NCI-H748 (cell line): ENCODE measurements at regions not wholly inside any gene's neighbourhood (a gene's known extent, or its start where the extent isn't known, plus 50 kb on each side); places are given as distances from the start of the nearest gene placed in this dataset.
"Not testable (repeated sequence)": the region's sequence is repeated elsewhere in the genome, so short reads cannot be mapped to it uniquely, and the experiment has no call there.

Experiments used
- DNase-seq: peaks from one replicate; lab custom pipeline; 2025; ENCODE audit not compliant: unreplicated experiment; lab: John Stamatoyannopoulos, UW

DNA sequence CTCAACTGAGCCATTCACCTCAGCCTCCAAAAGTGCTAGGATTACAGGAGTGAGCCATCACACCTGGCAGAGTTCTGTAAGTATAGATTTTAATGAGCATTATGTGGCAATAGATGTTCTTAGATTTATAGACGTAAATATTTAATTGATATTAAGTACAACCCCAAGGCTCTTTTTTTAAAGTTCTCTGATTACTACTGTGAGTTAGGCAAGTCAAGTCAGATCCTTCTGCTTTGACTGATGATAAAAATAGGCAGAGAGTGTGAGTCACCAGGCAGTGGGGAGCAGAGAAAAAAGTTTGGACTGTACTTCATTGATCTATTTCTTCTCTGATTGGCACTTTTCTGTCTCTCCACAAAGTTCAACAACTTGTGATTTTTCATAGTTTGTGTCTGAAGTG, 1379.9 kb downstream of the UQCRFS1 start:
- no peak for DNase-seq

DNA sequence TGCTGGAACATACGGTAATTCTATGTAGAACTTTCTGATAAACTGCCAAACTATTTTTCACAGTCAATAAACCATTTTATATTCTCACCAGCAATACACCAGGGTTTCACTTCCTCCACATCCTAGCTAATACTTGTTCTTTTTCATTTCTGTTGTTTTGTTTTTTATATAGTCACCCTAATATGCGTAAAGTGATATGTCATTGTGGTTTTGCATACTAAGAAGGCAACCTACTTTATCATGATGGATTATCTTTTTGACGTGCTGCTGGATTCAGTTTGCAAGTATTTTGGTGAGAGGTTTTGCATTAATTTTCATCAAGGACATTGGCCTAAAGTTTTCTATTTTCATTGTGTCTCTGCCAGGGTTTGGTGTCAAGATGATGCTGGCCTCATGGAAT, 1384.1 kb downstream of the UQCRFS1 start:
- DNase-seq: no peak

DNA sequence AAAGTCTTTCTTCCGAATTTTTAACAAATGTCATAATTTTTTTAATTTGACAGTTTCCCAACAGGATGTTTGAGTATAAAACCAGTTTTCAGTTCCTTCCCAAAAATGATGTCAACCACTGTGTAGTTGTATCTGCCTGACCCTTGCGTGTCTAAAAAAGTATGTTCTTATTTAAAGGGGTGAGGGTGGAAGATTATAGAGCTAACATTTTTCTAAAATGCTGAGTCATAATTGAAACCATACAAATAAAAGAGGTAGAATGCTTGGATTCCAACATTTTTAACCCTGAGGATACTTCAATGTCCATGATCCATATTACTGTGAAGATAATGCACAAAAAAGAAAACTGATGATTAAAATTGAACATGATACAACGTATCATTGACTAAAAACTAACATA, 1388.8 kb downstream of the UQCRFS1 start:
- DNase-seq: no peak

DNA sequence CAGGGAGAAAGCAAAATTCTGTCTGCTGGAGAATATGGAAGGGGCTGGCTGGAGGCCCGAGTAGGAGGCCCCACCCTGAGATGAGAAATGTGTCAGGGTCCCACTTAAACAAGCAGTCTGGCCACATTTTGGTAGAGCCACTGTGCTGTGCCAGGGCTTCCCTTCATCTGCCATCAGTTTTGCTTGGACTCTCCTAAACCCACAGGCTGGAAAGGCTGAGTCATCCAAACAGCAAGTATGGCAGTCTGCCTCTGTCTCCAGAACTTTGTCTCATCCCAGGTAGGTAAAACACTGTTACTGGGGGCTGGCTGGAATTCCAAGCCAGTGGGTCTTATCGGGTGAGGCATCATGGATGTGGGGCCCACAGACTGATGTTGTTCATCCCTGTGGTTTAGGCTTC, 1390.6 kb downstream of the UQCRFS1 start:
- DNase-seq: no peak

DNA sequence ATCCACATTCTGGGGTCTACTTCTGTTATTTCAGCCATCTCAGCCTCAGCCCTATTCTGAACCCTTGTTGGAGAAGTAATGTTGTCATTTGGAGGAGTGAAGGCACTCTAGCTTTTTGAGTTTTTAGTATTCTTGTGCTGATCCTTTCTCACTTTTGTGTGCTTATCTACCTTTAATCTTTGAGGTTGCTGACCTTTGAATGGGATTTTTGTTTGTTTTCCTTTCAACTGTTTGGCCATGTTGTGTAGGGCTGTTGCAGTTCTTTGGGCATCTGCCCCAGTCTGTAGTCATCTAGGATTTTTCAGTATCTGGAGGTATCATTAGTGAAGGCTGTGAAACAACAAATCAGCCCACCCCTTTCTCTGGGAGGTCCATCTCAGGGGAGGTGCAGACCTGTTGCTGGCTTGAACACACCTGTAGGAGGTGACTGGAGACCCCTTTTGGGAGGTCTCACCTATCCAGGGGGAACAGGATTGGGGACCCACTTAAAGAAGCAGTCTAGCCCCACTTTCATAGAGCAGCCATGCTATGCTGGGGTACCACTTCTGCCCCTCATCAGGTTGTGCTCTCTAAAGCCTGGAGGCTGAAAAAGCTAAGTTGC, 1391.4 kb downstream of the UQCRFS1 start:
- no peak for DNase-seq

DNA sequence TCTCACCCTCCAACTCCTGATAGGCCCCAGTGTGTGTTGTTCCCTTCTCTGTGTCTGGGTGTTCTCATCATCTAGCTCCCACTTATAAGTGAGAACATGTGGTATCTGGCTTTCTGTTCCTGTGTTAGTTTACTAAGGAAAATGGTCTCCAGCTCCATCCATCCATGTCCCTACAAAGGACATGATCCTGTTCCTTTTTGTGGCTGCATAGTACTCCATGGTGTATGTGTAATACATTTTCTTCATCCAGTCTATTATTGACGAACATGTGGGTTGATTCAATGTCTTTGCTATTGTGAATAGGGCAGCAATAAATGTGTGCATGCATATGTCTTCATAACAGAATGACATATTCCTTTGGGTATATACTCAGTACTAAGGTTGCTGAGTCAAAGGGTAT, 1397.0 kb downstream of the UQCRFS1 start:
- DNase-seq: no peak

DNA sequence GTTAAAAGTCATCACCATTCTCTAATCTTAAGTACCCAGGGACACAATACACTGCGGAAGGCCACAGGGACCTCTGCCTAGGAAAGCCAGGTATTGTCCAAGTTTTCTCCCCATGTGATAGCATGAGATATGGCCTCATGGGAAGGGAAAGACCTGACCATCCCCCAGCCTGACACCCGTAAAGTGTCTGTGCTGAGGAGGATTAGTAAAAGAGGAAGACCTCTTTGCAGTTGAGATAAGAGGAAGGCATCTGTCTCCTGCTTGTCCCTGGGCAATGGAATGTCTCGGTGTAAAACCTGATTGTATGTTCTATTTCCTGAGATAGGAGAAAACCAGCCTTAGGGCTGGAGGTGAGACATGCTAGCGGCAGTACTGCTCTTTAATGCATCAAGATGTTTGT, 1398.1 kb downstream of the UQCRFS1 start:
- not testable (repeated sequence) for DNase-seq

DNA sequence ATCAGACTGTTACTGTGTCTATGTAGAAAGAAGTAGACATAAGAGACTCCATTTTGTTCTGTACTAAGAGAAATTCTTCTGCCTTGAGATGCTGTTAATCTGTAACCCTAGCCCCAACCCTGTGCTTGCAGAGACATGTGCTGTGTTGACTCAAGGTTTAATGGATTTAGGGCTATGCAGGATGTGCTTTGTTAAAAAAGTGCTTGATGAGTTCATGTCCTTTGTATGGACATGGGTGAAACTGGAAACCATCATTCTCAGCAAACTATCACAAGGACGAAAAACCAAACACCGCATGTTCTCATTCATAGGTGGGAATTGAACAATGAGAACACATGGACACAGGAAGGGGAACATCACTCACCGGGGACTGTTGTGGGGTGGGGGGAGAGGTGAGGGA, 1398.7 kb downstream of the UQCRFS1 start:
- peak; percentile 50 for DNase-seq

DNA sequence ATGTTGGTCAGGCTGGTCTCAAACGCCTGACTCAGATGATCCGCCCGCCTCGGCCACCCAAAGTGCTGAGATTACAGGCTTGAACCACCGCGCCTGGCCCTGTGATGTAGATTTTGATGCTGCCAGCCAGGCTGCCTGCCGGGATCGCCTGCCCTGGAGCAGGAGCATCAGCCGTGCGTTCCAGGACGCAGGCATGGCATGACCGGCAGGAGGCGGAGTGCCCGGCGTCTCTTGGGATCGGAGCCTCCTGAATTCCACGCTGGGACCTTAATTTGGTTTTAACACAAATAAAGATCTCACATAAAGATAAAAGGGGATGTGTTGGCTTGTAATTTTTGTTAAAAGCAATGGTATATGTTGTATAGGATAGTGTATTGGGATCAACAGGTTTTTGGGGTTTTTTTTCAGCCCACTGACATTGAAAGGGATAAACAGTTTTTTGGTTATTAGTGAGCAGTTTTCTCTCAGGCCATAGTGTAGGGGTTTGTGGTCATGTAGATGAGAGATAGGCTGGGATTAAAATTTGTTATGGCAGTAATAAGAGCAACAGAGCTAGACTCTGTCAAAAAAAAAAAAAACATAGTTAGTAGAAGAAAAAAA, 1406.4 kb downstream of the UQCRFS1 start:
- no peak for DNase-seq

DNA sequence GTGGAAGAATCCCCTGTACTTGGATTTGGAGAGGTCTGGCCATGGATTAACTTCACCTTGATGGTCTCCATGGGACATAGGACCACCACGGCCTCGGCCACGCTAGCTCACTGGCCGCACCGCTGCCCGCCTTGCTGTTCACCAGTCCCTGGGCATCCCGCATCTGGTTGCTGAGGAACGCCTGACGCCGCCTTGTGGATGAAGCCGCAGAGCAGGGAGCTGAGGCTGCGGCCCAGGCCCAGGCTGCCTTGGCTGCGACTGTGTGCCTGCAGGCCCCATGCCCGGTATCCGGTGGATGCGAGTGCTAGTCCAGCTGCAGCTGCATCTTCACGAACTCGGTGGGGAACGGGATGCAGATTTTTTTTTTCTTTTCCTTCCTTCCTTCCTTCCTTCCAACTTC, 1407.1 kb downstream of the UQCRFS1 start:
- no peak for DNase-seq

DNA sequence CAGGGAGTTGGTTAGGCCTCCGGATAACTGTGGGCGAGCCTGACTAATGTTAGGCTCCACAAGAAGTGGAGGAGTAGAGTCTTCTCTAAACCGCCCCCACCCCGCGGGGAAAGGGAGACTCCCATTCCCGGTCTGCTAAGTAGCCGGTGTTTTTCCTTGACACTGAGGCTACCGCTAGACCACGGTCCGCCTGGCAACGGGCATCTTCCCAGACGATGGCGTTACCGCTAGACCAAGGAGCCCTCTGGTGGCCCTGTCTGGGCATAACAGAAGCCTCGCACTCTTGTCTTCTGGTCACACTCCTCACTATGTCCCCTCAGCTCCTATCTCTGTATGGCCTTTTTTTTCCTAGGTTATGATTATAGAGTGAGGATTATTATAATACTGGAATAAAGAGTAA, 1410.7 kb downstream of the UQCRFS1 start:
- DNase-seq: not testable (repeated sequence)

DNA sequence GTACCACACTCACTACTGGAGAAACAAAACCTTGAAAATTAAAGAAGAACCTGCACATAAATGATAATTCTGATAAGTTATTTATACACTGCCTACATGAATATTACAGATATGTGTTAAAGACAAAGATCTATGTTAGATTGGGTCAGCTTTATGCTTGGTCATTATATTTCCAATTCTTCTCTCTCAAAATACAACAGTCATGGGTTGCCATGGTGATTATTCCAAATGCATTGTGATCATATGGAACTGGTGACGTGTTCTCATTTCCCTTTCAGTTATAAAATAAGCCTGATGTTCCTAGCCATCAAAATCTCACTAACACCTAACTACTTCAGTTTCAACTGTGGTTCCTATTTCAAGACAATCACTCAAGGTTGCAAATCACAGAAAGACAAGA, 1416.4 kb downstream of the UQCRFS1 start:
- DNase-seq: no peak

DNA sequence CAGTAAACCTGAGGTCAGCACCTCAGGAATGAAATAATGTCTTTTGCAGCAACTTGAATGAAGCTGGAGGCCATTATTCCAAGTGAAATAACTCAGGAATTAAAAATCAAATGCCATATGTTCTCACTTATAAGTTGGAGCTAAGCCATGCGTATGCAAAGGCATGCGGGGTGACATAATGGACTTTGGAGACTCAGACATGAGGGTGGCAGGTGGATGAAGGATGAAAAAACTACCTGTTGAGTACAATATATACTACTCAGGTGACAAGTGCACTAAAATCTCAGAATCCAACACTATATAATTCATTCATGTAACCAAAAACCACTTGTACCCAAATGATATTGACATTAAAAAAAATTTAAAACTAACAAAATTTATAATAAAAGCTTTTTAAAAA, 1416.9 kb downstream of the UQCRFS1 start:
- DNase-seq: no peak

DNA sequence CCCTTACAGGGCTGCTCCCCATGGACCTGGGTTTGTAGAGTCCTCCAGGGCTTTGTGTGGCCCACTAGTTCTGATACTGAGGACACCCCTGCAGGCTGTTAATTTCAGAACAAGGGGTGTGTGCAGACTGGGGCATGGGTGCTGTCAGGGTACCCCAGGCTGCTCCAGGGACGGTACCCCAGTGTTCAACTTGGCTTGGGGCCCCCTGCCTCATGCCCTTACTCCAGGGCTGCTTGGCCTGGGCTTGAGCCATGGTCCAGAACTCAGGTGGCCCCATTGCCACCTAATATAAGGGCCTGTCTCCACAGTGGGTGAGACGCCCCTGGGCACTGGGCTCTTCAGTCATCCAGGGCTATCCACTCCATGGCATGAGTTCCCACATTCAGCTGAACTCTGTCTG, 1417.6 kb downstream of the UQCRFS1 start:
- no peak for DNase-seq

DNA sequence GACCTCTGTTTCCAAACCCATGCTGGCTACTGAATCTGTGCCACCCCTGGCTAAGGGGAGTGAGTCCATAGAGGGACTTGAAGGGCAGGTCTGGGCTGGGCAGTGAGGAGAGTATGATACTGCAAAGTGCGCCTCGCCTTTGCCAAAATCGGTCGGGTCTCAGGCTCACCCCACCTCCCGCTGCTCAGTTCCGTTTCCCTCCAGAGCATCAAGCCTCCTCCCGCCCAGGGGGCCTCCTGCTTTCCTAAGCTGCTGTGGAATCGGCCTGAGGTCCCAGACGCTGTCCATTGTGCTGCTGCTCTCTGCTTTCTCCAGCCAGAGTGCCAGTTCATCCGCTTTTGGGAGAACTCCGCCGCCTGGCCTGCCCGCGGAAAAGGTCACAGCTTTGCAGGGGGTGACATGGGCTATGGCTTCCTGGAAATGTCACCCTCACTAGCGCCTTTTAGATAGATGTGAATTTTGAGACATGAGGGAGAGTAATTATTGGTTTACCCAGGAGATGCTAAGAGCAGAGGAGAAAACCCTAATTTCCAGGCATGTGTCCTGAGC, 1418.4 kb downstream of the UQCRFS1 start:
- peak; percentile 62 for DNase-seq

DNA sequence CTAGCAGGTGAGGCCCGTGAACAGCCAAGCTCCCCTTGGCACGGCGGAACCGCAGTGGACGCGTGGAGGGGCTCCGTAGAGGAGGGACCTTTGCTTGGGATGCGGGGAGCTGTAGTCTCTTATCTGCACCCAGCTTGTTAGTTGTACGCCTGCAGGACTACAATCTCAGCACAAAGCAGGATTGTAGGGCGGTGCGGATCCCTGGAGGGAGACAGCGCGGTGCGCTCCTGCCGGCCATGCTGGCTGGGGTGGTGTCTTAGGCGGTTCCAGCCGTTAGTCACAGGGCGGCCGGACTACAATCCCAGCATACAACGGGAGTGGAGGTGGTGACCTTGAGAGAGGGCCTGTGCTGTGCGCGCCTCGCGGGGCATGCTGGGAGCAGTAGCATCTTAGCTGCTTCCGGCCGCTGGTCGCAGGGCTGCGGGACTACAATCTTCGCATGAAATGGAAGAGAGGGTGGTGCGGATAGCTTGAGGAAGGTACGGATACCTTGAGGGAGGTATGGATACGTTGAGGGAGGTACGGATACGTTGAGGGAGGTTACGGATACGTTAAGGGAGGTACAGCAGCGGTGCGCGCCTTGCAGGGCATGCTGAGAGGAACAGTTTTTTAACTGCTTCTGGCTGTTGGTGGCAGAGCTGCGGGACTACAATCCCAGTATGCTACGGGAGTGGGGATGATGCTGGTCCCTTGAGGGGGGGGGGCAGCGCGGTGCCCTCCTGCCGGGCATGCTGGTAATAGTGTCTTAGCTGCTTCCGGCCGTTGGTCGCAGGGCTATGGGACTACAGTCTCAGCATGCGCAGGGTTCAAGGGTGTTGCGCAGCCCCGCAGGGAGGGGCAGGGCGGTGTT, 1419.1 kb downstream of the UQCRFS1 start:
- DNase-seq: peak; percentile 98

DNA sequence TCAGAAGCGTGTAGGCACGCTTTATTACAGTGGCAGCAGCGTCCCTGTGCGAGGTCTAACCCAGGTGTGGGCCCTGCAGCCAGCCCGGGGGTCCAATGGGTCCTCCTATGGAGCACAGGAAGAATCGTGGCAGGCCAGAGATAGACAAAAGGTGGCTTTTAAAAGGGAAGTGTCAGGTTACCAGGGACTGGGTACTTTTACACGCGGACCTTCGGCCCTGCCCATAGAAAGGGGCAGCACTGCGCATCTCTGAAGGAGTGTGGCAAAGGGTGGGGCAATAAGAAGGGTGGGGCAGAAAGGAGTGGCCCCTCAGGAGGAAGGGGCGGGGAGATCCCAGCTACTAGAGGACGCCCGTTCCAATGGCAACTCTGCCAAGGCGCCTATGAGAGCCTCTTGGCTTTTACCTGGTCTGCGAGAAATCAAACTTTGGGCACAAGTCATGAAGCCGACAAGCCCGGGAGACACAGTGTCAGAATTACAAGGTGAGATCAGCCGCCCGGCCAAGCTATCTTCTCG, 1419.8 kb downstream of the UQCRFS1 start:
- DNase-seq: peak; percentile 99

DNA sequence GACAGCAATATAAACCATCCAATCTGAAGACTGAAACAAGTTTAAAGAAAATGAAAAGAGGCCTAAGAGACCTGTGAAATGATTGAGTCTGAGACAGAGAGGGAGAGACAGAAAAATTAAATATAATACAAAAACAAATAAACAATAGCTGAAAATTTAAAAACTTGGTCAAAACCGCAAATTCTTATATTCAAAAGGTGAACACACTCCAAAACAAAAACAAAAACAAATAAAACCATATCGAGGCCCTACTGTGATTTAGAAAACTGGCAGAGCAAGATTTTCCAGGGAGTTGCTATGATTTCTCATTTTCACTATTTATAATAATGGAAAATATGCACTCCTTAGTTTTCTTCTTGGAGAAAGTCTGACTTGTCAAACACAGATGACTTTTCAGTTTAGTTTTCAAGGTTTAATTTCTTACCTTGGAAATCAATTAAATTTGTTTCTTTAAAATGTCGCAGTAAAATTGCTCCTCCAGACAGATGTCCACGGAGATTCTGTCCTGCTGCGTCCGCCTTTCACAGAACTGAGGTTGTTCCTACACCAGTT, 1420.3 kb downstream of the UQCRFS1 start:
- DNase-seq: no peak

DNA sequence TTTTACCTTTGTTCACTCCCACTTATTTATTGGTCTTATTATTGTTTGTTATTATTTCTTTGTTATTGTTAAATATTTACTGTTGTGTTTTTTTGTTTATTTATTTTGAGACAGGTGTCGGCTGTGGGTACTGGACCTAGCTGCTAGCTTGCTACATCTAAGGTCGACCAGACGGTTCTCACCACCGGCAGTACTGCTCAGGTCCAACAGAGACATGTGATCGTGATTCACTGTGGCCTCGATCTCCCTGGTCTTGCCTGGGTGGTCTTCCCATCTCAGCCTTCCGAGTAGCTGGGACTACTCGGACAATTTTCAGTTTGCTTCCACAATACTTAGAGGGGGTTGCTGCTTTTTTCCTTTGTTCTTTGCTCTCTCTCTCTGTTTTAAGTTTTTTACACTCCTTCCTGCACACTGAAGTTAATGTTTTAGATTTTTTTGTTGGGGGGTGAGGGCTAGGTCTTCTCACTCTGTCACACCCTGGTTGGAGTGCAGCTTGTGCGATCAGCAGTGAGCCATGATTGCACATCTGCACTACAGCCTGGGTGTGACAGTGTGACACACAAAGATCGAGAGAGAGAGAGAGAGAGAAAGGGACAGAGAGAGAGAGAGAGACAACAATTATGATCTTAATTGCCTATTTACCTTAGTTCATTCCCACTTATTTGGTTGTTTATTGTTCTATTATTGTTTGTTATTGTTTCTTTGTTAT, 1432.4 kb downstream of the UQCRFS1 start:
- DNase-seq: no peak

DNA sequence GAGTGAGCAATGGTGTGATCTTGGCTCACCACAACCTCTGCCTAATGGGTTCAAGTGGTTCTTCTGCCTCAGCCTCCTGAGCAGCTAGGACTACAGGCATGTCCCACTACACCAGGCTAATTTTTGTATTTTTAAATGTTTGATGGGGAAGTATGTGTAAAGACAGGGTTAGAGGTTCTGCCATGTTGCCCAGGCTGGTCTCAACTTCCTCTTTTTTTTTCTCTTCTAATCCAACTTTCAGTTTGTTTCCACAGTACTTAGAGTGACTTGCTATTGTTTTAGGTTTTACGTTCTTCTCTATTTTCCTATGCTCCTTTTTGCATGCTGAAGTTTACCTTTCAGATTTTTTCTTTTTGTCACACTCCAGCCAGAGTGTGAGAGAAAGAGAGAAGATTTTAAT, 1433.0 kb downstream of the UQCRFS1 start:
- no peak for DNase-seq

DNA sequence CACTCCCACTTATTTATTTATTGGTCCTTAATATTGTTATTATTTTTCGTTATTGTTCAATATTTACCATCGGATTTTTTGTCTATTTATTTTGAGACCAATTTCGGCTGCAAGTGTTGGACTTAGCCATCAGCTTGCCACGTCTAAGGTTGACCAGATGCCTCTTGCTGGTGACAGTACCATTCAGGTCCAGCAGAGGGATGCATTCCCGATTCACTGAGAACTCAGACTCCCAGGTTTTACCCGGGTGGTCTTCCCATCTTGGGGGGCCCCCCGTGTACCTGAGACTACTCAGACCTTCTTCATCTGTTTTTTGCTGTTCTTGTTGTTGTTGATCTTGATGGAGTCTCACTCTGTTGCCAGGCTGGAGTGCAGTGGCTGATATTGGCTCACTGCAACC, 1435.2 kb downstream of the UQCRFS1 start:
- no peak for DNase-seq
